B cell (primary cell): ENCODE measurements at regions not wholly inside any gene's neighbourhood (a gene's known extent, or its start where the extent isn't known, plus 50 kb on each side); places are given as distances from the start of the nearest gene placed in this dataset.

ENCODE experiments used
- EZH2 ChIP-seq: IDR thresholded peaks from 2 replicates; pipeline ENCODE4 v1.6.1; 2012; ENCODE audit warnings: borderline replicate concordance, low read depth, mild to moderate bottlenecking, moderate library complexity, low read length; ENCODE audit not compliant: insufficient read depth, poor library complexity, severe bottlenecking
- TF ChIP-seq, protein P1 (sequence below): fragments of 200-600 bp; IDR thresholded peaks from one replicate; pipeline ENCODE4 v1.8.0; 2022; ENCODE audit warnings: antibody characterized with exemption, mild to moderate bottlenecking

DNA sequence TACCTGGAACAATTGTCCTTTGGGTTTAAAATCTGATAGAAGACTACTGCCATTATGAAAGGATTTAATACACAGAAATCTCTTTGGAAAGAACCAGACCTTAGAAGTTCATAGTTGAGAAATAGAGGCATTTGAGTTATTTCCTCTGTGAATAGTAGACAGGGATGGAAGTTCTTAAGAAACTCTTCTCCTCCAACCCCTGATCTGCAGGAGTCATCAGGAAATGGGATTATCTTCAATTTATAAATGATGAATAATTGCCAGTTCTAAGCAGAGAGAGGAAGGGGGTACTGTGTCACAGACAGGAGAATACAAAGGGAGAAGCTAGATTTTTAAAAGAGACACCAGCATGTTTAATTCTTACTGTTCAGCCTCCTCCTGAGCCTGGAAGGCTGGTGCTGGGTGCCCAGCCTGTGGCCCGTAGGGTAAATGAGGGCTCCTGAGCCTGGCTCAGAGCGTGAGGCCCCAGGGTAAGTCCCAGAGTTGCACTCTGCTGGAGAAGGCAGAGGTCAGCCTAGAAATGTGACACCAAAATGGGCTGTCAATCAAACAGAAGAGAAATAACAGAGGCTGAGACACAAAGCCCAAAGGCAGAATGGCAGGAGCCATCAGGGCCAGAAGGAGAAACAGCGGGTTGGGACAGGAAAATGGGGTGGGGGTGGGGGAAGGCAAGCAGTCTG, 58.2 kb upstream of the PKDCC start:
- TF ChIP-seq, protein P1, sequence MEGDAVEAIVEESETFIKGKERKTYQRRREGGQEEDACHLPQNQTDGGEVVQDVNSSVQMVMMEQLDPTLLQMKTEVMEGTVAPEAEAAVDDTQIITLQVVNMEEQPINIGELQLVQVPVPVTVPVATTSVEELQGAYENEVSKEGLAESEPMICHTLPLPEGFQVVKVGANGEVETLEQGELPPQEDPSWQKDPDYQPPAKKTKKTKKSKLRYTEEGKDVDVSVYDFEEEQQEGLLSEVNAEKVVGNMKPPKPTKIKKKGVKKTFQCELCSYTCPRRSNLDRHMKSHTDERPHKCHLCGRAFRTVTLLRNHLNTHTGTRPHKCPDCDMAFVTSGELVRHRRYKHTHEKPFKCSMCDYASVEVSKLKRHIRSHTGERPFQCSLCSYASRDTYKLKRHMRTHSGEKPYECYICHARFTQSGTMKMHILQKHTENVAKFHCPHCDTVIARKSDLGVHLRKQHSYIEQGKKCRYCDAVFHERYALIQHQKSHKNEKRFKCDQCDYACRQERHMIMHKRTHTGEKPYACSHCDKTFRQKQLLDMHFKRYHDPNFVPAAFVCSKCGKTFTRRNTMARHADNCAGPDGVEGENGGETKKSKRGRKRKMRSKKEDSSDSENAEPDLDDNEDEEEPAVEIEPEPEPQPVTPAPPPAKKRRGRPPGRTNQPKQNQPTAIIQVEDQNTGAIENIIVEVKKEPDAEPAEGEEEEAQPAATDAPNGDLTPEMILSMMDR: no peak
- no peak for TF ChIP-seq EZH2
